ENCODE measurements at regions not wholly inside any gene's neighbourhood (a gene's known extent, or its start where the extent isn't known, plus 50 kb on each side); places are given as distances from the start of the nearest gene placed in this dataset.

- TF ChIP-seq CTCF (IDR thresholded peaks at IDR 0.05; ENCODE audit: low read depth, low read length, missing input control) (no peak), REST (IDR thresholded peaks at IDR 0.05) (no peak)
These were observed 70.4 kb downstream of the OR13H1 start for GRCh38 chrX:131614241-131614640.

All from liver (tissue), 2 donors.